Neural cell (in vitro differentiated cells): ENCODE measurements at regions not wholly inside any gene's neighbourhood (a gene's known extent, or its start where the extent isn't known, plus 50 kb on each side); places are given as distances from the start of the nearest gene placed in this dataset.

Experiments
- H2AFZ ChIP-seq: fragments of 200-600, 300-800 bp; sonication (generic), shearing (Covaris generic); 2 replicates; pipeline ENCODE4 v1.6.0; 2014; ENCODE audit warnings: low read depth, mild to moderate bottlenecking, antibody characterized with exemption, low read length, moderate library complexity
- H3F3A ChIP-seq: fragments of 200-600 bp; shearing (Covaris generic); 2 replicates; pipeline ENCODE4 v1.6.1; 2016; ENCODE audit warnings: mild to moderate bottlenecking, moderate library complexity, mixed read lengths, antibody characterized with exemption, low read length; ENCODE audit not compliant: insufficient read depth, poor library complexity, severe bottlenecking
- H3K27ac ChIP-seq: fragments of 200-600, 300-800 bp; sonication (generic), shearing (Covaris generic); 2 replicates; pipeline ENCODE4 v1.5.1; 2014; ENCODE audit warnings: mild to moderate bottlenecking, low read length, moderate library complexity
- H3K27me3 ChIP-seq: fragments of 300-800, 200-600 bp; sonication (generic), shearing (Covaris generic); 2 replicates; pipeline ENCODE4 v1.6.0; 2014; ENCODE audit warnings: mild to moderate bottlenecking, low read depth, low read length, moderate library complexity; ENCODE audit not compliant: insufficient read depth
- H3K36me3 ChIP-seq: fragments of 300-800, 200-600 bp; sonication (generic), shearing (Covaris generic); 2 replicates; pipeline ENCODE4 v1.5.1; 2014; ENCODE audit warnings: mild to moderate bottlenecking, antibody characterized with exemption, low read length, moderate library complexity; ENCODE audit not compliant: insufficient read depth
- H3K4me2 ChIP-seq: fragments of 300-800, 200-600 bp; sonication (generic), shearing (Covaris generic); 2 replicates; pipeline ENCODE4 v1.6.0; 2014; ENCODE audit warnings: mild to moderate bottlenecking, low read length
- H3K4me3 ChIP-seq: fragments of 300-800, 200-600 bp; sonication (generic), shearing (Covaris generic); 2 replicates; pipeline ENCODE4 v1.5.1; 2014; ENCODE audit warnings: mild to moderate bottlenecking, low read length, moderate library complexity
- H3K79me2 ChIP-seq: fragments of 200-600 bp; shearing (Covaris generic); replicated peaks from 2 replicates; pipeline ENCODE4 v1.6.0; 2014; ENCODE audit warnings: mild to moderate bottlenecking, low read length, moderate library complexity; ENCODE audit not compliant: insufficient read depth
- H3K9ac ChIP-seq: fragments of 300-800, 200-600 bp; sonication (generic), shearing (Covaris generic); 2 replicates; pipeline ENCODE4 v1.6.1; 2016; ENCODE audit warnings: mild to moderate bottlenecking, low read length, mixed read lengths
- H3K9me2 ChIP-seq: fragments of 200-600 bp; shearing (Covaris generic); 2 replicates; pipeline ENCODE4 v1.6.1; 2016; ENCODE audit warnings: mild to moderate bottlenecking, low read length, mixed read lengths; ENCODE audit not compliant: insufficient read depth
- H3K9me3 ChIP-seq: fragments of 200-600, 300-800 bp; sonication (generic), shearing (Covaris generic); 2 replicates; pipeline ENCODE4 v1.6.1; 2016; ENCODE audit warnings: mild to moderate bottlenecking, mixed run types, low read length, moderate library complexity, mixed read lengths
- H4K20me1 ChIP-seq: fragments of 200-600 bp; shearing (Covaris generic); 2 replicates; pipeline ENCODE4 v1.6.1; 2016; ENCODE audit warnings: mild to moderate bottlenecking, mixed run types; ENCODE audit not compliant: insufficient read depth
- EP300 ChIP-seq: fragments of 450-650 bp; conservative IDR thresholded peaks from 2 replicates; pipeline ENCODE4 v1.6.1; 2014; ENCODE audit warnings: antibody characterized with exemption, mild to moderate bottlenecking, moderate library complexity; ENCODE audit not compliant: poor library complexity, severe bottlenecking
- EZH2 ChIP-seq: fragments of 200-600, 300-800 bp; shearing (Covaris generic), sonication (generic); IDR thresholded peaks from 2 replicates; pipeline ENCODE4 v1.6.1; 2014; ENCODE audit warnings: antibody characterized with exemption, low read length, borderline replicate concordance, mild to moderate bottlenecking; ENCODE audit not compliant: insufficient read depth, poor library complexity, severe bottlenecking
- POLR2AphosphoS5 ChIP-seq: IDR thresholded peaks from 2 replicates; pipeline ENCODE4 v1.6.1; 2012
- RAD21 ChIP-seq: fragments of 450-650 bp; conservative IDR thresholded peaks from 2 replicates; pipeline ENCODE4 v1.6.1; 2014; ENCODE audit warnings: antibody characterized with exemption, mild to moderate bottlenecking, moderate library complexity
- SMC3 ChIP-seq: fragments of 450-650 bp; conservative IDR thresholded peaks from 2 replicates; pipeline ENCODE4 v1.6.1; 2014; ENCODE audit warnings: antibody characterized with exemption, mild to moderate bottlenecking, moderate library complexity; ENCODE audit not compliant: poor library complexity
- TAF1 ChIP-seq: IDR thresholded peaks from 2 replicates; pipeline ENCODE4 v1.6.1; 2012; ENCODE audit warnings: low read depth
- TF ChIP-seq, protein P1 (sequence below): IDR thresholded peaks from 2 replicates; pipeline ENCODE4 v1.6.1; 2012; ENCODE audit warnings: borderline replicate concordance
- TF ChIP-seq, protein P2 (sequence below): fragments of 450-650 bp; IDR thresholded peaks from 2 replicates; pipeline ENCODE4 v1.5.1; 2014; ENCODE audit warnings: antibody characterized with exemption, mild to moderate bottlenecking, moderate library complexity; ENCODE audit not compliant: poor library complexity, severe bottlenecking

DNA sequence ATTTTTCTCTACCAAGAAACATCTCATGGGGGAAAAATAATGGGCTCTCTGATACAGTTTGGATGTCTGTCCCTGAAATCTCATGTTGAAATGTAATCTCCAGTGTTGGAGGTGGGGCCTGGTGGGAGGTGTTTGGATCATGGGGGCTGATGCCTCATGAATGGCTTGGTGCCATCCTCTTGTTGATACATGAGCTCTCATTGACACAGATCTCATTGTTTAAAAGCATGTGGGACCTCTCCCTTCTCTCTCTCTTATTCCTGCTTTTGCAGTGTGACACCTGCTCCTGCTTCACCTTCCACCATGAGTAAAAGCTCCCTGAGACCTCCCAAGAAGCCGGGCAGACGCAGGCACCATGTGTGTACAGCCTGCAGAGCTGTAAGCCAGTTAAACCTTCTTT is 332.5 kb upstream of the NRIP1 start:
- Histone ChIP-seq H4K20me1 (no peaks in the 10 kb centered on the region), H3K36me3 (no peaks in the 10 kb centered on the region), H3K27me3 (no peaks in the 10 kb centered on the region), H3K9me2 (no peaks in the 10 kb centered on the region), H3K79me2 (no peaks in the 10 kb centered on the region), H2AFZ (no peak overlapping the region), H3F3A (no peaks in the 10 kb centered on the region), H3K27ac (no peak overlapping the region), H3K9me3 (no peaks in the 10 kb centered on the region), H3K4me3 (no peak overlapping the region), H3K4me2 (no peak overlapping the region), H3K9ac (no peak overlapping the region)
- TF ChIP-seq EP300 (no peak), POLR2AphosphoS5 (no peak), EZH2 (no peak)
- TF ChIP-seq, protein P1, sequence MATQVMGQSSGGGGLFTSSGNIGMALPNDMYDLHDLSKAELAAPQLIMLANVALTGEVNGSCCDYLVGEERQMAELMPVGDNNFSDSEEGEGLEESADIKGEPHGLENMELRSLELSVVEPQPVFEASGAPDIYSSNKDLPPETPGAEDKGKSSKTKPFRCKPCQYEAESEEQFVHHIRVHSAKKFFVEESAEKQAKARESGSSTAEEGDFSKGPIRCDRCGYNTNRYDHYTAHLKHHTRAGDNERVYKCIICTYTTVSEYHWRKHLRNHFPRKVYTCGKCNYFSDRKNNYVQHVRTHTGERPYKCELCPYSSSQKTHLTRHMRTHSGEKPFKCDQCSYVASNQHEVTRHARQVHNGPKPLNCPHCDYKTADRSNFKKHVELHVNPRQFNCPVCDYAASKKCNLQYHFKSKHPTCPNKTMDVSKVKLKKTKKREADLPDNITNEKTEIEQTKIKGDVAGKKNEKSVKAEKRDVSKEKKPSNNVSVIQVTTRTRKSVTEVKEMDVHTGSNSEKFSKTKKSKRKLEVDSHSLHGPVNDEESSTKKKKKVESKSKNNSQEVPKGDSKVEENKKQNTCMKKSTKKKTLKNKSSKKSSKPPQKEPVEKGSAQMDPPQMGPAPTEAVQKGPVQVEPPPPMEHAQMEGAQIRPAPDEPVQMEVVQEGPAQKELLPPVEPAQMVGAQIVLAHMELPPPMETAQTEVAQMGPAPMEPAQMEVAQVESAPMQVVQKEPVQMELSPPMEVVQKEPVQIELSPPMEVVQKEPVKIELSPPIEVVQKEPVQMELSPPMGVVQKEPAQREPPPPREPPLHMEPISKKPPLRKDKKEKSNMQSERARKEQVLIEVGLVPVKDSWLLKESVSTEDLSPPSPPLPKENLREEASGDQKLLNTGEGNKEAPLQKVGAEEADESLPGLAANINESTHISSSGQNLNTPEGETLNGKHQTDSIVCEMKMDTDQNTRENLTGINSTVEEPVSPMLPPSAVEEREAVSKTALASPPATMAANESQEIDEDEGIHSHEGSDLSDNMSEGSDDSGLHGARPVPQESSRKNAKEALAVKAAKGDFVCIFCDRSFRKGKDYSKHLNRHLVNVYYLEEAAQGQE = no peak

GRCh38 chr21:15400905-15401304 is 328.9 kb upstream of the USP25 start:
- Histone ChIP-seq H3K79me2 (no peaks in the 10 kb centered on the region), H4K20me1 (no peaks in the 10 kb centered on the region), H3K9me3 (no peaks in the 10 kb centered on the region), H3K9ac (no peak overlapping the region), H2AFZ (no peak overlapping the region), H3K27ac (no peak overlapping the region), H3K4me3 (no peak overlapping the region), H3K36me3 (no peaks in the 10 kb centered on the region), H3K4me2 (no peak overlapping the region), H3K9me2 (no peaks in the 10 kb centered on the region), H3K27me3 (no peaks in the 10 kb centered on the region), H3F3A (no peaks in the 10 kb centered on the region)
- TF ChIP-seq, protein P1 = no peak
- TF ChIP-seq RAD21 (no peak), POLR2AphosphoS5 (no peak), TAF1 (no peak), EP300 (no peak), SMC3 (no peak), EZH2 (no peak)
- TF ChIP-seq, protein P2, sequence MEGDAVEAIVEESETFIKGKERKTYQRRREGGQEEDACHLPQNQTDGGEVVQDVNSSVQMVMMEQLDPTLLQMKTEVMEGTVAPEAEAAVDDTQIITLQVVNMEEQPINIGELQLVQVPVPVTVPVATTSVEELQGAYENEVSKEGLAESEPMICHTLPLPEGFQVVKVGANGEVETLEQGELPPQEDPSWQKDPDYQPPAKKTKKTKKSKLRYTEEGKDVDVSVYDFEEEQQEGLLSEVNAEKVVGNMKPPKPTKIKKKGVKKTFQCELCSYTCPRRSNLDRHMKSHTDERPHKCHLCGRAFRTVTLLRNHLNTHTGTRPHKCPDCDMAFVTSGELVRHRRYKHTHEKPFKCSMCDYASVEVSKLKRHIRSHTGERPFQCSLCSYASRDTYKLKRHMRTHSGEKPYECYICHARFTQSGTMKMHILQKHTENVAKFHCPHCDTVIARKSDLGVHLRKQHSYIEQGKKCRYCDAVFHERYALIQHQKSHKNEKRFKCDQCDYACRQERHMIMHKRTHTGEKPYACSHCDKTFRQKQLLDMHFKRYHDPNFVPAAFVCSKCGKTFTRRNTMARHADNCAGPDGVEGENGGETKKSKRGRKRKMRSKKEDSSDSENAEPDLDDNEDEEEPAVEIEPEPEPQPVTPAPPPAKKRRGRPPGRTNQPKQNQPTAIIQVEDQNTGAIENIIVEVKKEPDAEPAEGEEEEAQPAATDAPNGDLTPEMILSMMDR = no peak
